ENCODE measurements at regions not wholly inside any gene's neighbourhood (a gene's known extent, or its start where the extent isn't known, plus 50 kb on each side); places are given as distances from the start of the nearest gene placed in this dataset.
"Not testable (repeated sequence)": the region's sequence is repeated elsewhere in the genome, so short reads cannot be mapped to it uniquely, and the experiment has no call there.

GRCh38 chr6:48541649-48542048 lies 430.7 kb upstream of the PTCHD4 start:
- Histone ChIP-seq H3K36me3 (no peaks in the 10 kb centered on the region), H3K4me3 (no peak overlapping the region), H3K27me3 (no peaks in the 10 kb centered on the region), H3K27ac (no peak overlapping the region), H3K9me3 (no peaks in the 10 kb centered on the region), H3K4me1 (no peaks in the 10 kb centered on the region)
- TF ChIP-seq CTCF (IDR thresholded peaks at IDR 0.05): no peak
- no peak for DNase-seq
- intact Hi-C loops (cut with DNase I; ENCODE audit: low total_unique reads): no loop called here

- no peaks in the 10 kb centered on the region for H3K27me3 ChIP-seq
- H3K4me1 ChIP-seq: no peaks in the 10 kb centered on the region
- no peak for TF ChIP-seq CTCF (IDR thresholded peaks at IDR 0.05)
- H3K4me3 ChIP-seq: no peak overlapping the region
- H3K36me3 ChIP-seq: no peaks in the 10 kb centered on the region
- H3K27ac ChIP-seq: no peak overlapping the region
- no peak for DNase-seq
- intact Hi-C loops (cut with DNase I; ENCODE audit: low total_unique reads): no loop called here
- no peaks in the 10 kb centered on the region for H3K9me3 ChIP-seq
Measured at GRCh38 chr6:48535582-48536009, 424.6 kb upstream of the PTCHD4 start.

GRCh38 chr6:48530978-48531377 lies 420.0 kb upstream of the PTCHD4 start:
- H3K27ac ChIP-seq; H3K4me1 ChIP-seq; H3K4me3 ChIP-seq; H3K36me3 ChIP-seq; DNase-seq; H3K27me3 ChIP-seq; intact Hi-C loops (cut with DNase I; ENCODE audit: low total_unique reads); H3K9me3 ChIP-seq: not testable (repeated sequence)

- Histone ChIP-seq H3K4me1 (no peaks in the 10 kb centered on the region), H3K9me3 (no peaks in the 10 kb centered on the region), H3K27ac (no peak overlapping the region), H3K4me3 (no peak overlapping the region), H3K27me3 (no peaks in the 10 kb centered on the region), H3K36me3 (no peaks in the 10 kb centered on the region)
- intact Hi-C loops (cut with DNase I; ENCODE audit: low total_unique reads): no loop called here
- no peak for TF ChIP-seq CTCF (IDR thresholded peaks at IDR 0.05)
- no peak for DNase-seq
Measured at GRCh38 chr6:48525849-48526248, 414.9 kb upstream of the PTCHD4 start.

GRCh38 chr6:48520951-48521350 lies 410.0 kb upstream of the PTCHD4 start:
- no peak overlapping the region for H3K27ac ChIP-seq
- H3K4me3 ChIP-seq: no peak overlapping the region
- intact Hi-C loops (cut with DNase I; ENCODE audit: low total_unique reads): no loop called here
- no peaks in the 10 kb centered on the region for H3K36me3 ChIP-seq
- H3K4me1 ChIP-seq: no peaks in the 10 kb centered on the region
- no peak for TF ChIP-seq CTCF (IDR thresholded peaks at IDR 0.05)
- no peaks in the 10 kb centered on the region for H3K9me3 ChIP-seq
- H3K27me3 ChIP-seq: no peaks in the 10 kb centered on the region
- DNase-seq: no peak

GRCh38 chr6:48512390-48512789 lies 401.4 kb upstream of the PTCHD4 start:
- H3K4me3 ChIP-seq: no peak overlapping the region
- no peak for TF ChIP-seq CTCF (IDR thresholded peaks at IDR 0.05)
- no peaks in the 10 kb centered on the region for H3K27me3 ChIP-seq
- H3K9me3 ChIP-seq: no peaks in the 10 kb centered on the region
- DNase-seq: no peak
- no peak overlapping the region for H3K27ac ChIP-seq
- no peaks in the 10 kb centered on the region for H3K4me1 ChIP-seq
- no peaks in the 10 kb centered on the region for H3K36me3 ChIP-seq
- intact Hi-C loops (cut with DNase I; ENCODE audit: low total_unique reads): no loop called here
